ENCODE measurements at regions not wholly inside any gene's neighbourhood (a gene's known extent, or its start where the extent isn't known, plus 50 kb on each side); places are given as distances from the start of the nearest gene placed in this dataset.

DNA sequence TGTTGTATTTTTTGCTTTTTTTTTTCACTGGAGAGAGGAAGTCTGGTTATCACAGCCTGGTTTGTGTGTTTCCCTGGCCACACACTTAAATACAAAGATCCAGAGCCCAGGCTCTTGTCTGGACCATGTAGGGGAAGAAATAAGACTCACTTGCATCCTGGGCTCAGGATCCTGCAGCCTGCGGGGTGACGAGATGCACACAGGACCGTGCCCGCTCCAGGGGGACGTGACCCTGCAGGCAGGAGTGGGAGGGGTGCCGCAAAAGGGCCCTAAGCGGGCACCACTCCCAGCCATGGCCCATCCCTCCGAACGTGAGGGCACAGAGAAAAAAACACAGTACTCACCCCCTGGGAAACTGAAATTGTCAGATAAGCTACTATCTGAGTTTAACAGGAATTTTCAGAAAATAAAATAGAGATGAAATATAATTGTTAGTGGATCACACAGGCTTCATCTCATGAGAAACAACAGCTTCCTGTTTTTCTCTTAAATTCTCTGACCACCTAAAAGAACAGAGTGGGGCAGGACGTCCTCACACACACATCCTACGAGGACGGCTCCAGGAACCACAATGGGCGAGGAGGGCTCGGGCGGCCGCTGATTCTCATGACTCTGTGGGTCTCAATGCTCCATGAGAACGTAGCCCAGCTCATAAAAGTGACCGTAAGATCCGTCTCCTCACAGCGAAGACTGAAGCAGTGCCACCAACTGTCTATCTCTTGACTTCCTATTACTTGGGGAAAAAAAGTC is 142.6 kb upstream of the ALKAL2 start:
- no peak for TF ChIP-seq SUZ12 (IDR thresholded peaks at IDR 0.05)
- no peak for TF ChIP-seq ELF4 (IDR thresholded peaks at IDR 0.05)

Data from HEK293T (cell line).